BJ (cell line): ENCODE measurements at regions not wholly inside any gene's neighbourhood (a gene's known extent, or its start where the extent isn't known, plus 50 kb on each side); places are given as distances from the start of the nearest gene placed in this dataset.

ENCODE experiments used
- CTCF ChIA-PET: fragments of 350-600 bp; formaldehyde crosslinking; extraction: SDS; loops from one replicate; lab custom pipeline; 2021; ENCODE audit warnings: antibody characterized with exemption, inconsistent platforms; lab: Yijun Ruan, JAX
- POLR2A ChIA-PET: fragments of 300-600 bp; sonication (Branson Sonifier 250); formaldehyde crosslinking; extraction: SDS; loops from one replicate; lab custom pipeline; 2021; ENCODE audit warnings: antibody characterized with exemption; lab: Charles Lee
- DNase-seq: peaks from one replicate; pipeline ENCODE4 v3.0.0-alpha.2; 2011; ENCODE audit warnings: low read depth
- H3K27me3 ChIP-seq: 2 replicates; pipeline ENCODE4 v1.6.0; 2011; ENCODE audit warnings: low read length; ENCODE audit not compliant: control insufficient read depth, insufficient read depth
- H3K36me3 ChIP-seq: 2 replicates; pipeline ENCODE4 v1.5.1; 2011; ENCODE audit warnings: low read length; ENCODE audit not compliant: control insufficient read depth, insufficient read depth
- H3K4me3 ChIP-seq: 2 replicates; pipeline ENCODE4 v1.5.1; 2011; ENCODE audit warnings: low read depth, mild to moderate bottlenecking, control low read depth, low read length
- CTCF ChIP-seq: IDR thresholded peaks from 2 replicates; pipeline ENCODE4 v1.5.1; 2011; ENCODE audit warnings: low read depth, mild to moderate bottlenecking, control low read depth, inconsistent platforms, low read length, moderate library complexity; ENCODE audit not compliant: insufficient read depth

- CTCF ChIA-PET: interaction anchor here (2.4 kb wide), 1 partner anchor 31 kb away, joined by 7 read pairs; no protein-coding TSS in a partner anchor
- H3K4me3 ChIP-seq: no peak overlapping the region
- no peak for TF ChIP-seq CTCF
- H3K36me3 ChIP-seq: no peaks in the 10 kb centered on the region
- H3K27me3 ChIP-seq: no peaks in the 10 kb centered on the region
- POLR2A ChIA-PET: no interaction called here
- DNase-seq: no peak
Observed at GRCh38 chr1:115565353-115565752, 76.4 kb upstream of the VANGL1 start.

GRCh38 chr1:115564201-115564600, 77.6 kb upstream of the VANGL1 start:
- Histone ChIP-seq H3K4me3 (no peak overlapping the region; the same call in 1 of the 2 replicates), H3K36me3 (no peaks in the 10 kb centered on the region), H3K27me3 (no peaks in the 10 kb centered on the region)
- ChIA-PET CTCF (interaction anchor here (0.9 to 2.4 kb wide), 2 partner anchors 32 to 44 kb away, joined by 3 to 7 read pairs; no protein-coding TSS in a partner anchor), POLR2A (no interaction called here)
- no peak for TF ChIP-seq CTCF
- no peak for DNase-seq

GRCh38 chr1:115560027-115560426, 81.7 kb upstream of the VANGL1 start:
- no peaks in the 10 kb centered on the region for H3K36me3 ChIP-seq
- ChIA-PET CTCF (interaction anchor here (1.0 kb wide), 1 partner anchor 421 kb away, joined by 3 read pairs; no protein-coding TSS in a partner anchor), POLR2A (no interaction called here)
- H3K4me3 ChIP-seq: no peak overlapping the region
- no peaks in the 10 kb centered on the region for H3K27me3 ChIP-seq
- no peak for TF ChIP-seq CTCF
- no peak for DNase-seq

GRCh38 chr1:115558275-115558674, 83.5 kb upstream of the VANGL1 start:
- ChIA-PET POLR2A (no interaction called here), CTCF (no interaction called here)
- Histone ChIP-seq H3K27me3 (no peaks in the 10 kb centered on the region), H3K4me3 (no peak overlapping the region), H3K36me3 (no peaks in the 10 kb centered on the region)
- no peak for TF ChIP-seq CTCF
- no peak for DNase-seq

- DNase-seq: no peak
- ChIA-PET POLR2A (interaction anchor here (0.5 kb wide), 1 partner anchor 359 kb away, joined by 3 read pairs; no protein-coding TSS in a partner anchor), CTCF (interaction anchor here (1.0 to 1.1 kb wide), 2 partner anchors 36 to 376 kb away, joined by 3 to 4 read pairs; no protein-coding TSS in a partner anchor)
- no peaks in the 10 kb centered on the region for H3K36me3 ChIP-seq
- H3K27me3 ChIP-seq: no peaks in the 10 kb centered on the region
- TF ChIP-seq CTCF: no peak
- H3K4me3 ChIP-seq: no peak overlapping the region
Observed at GRCh38 chr1:115557715-115558114, 84.1 kb upstream of the VANGL1 start.
